ENCODE measurements at regions not wholly inside any gene's neighbourhood (a gene's known extent, or its start where the extent isn't known, plus 50 kb on each side); places are given as distances from the start of the nearest gene placed in this dataset.

GRCh38 chr14:84819528-84819927 is 710.4 kb upstream of the FLRT2 start:
- TF ChIP-seq CTCF (IDR thresholded peaks at IDR 0.05; ENCODE audit: low read depth, low read length) (no peak), POLR2A (IDR thresholded peaks at IDR 0.05; ENCODE audit: extremely low read depth, insufficient read length) (no peak)

All from NB4 (cell line).